ENCODE measurements at regions not wholly inside any gene's neighbourhood (a gene's known extent, or its start where the extent isn't known, plus 50 kb on each side); places are given as distances from the start of the nearest gene placed in this dataset.
"Not testable (repeated sequence)": the region's sequence is repeated elsewhere in the genome, so short reads cannot be mapped to it uniquely, and the experiment has no call there.

GRCh38 chr6:4489538-4489937 lies 286.7 kb upstream of the CDYL start:
- Histone ChIP-seq H3K9me3 (ENCODE audit: control insufficient read depth, low read length) (peaks cover 10% of the 10 kb centered on the region), H3K9ac (ENCODE audit: low read length) (no peak overlapping the region), H3K36me3 (ENCODE audit: control insufficient read depth, insufficient read depth, low read length) (no peaks in the 10 kb centered on the region), H3K27me3 (ENCODE audit: control insufficient read depth, insufficient read depth, low read length) (no peaks in the 10 kb centered on the region), H3K4me3 (ENCODE audit: low read length) (no peak overlapping the region), H3K4me1 (ENCODE audit: control insufficient read depth, insufficient read depth, low read length) (no peaks in the 10 kb centered on the region)

- Histone ChIP-seq H3K4me3 (ENCODE audit: low read length) (no peak overlapping the region), H3K36me3 (ENCODE audit: control insufficient read depth, insufficient read depth, low read length) (no peaks in the 10 kb centered on the region), H3K4me1 (ENCODE audit: control insufficient read depth, insufficient read depth, low read length) (no peaks in the 10 kb centered on the region), H3K9ac (ENCODE audit: low read length) (no peak overlapping the region), H3K27me3 (ENCODE audit: control insufficient read depth, insufficient read depth, low read length) (no peaks in the 10 kb centered on the region), H3K9me3 (ENCODE audit: control insufficient read depth, low read length) (peaks cover 10% of the 10 kb centered on the region)
These were observed 287.8 kb upstream of the CDYL start for GRCh38 chr6:4488389-4488788.

GRCh38 chr6:4487538-4487937 lies 288.7 kb upstream of the CDYL start:
- Histone ChIP-seq H3K9ac (ENCODE audit: low read length) (no peak overlapping the region), H3K4me3 (ENCODE audit: low read length) (no peak overlapping the region), H3K27me3 (ENCODE audit: control insufficient read depth, insufficient read depth, low read length) (no peaks in the 10 kb centered on the region), H3K9me3 (ENCODE audit: control insufficient read depth, low read length) (peaks cover 10% of the 10 kb centered on the region), H3K36me3 (ENCODE audit: control insufficient read depth, insufficient read depth, low read length) (no peaks in the 10 kb centered on the region), H3K4me1 (ENCODE audit: control insufficient read depth, insufficient read depth, low read length) (no peaks in the 10 kb centered on the region)

GRCh38 chr6:4486568-4487315 lies 289.5 kb upstream of the CDYL start:
- no peaks in the 10 kb centered on the region for H3K27me3 ChIP-seq (ENCODE audit: control insufficient read depth, insufficient read depth, low read length)
- peaks cover 10% of the 10 kb centered on the region for H3K9me3 ChIP-seq (ENCODE audit: control insufficient read depth, low read length)
- no peak overlapping the region for H3K4me3 ChIP-seq (ENCODE audit: low read length)
- no peaks in the 10 kb centered on the region for H3K36me3 ChIP-seq (ENCODE audit: control insufficient read depth, insufficient read depth, low read length)
- H3K4me1 ChIP-seq (ENCODE audit: control insufficient read depth, insufficient read depth, low read length): no peaks in the 10 kb centered on the region
- H3K9ac ChIP-seq (ENCODE audit: low read length): no peak overlapping the region

GRCh38 chr6:4485735-4486134 lies 290.5 kb upstream of the CDYL start:
- no peak overlapping the region for H3K4me3 ChIP-seq (ENCODE audit: low read length)
- no peaks in the 10 kb centered on the region for H3K36me3 ChIP-seq (ENCODE audit: control insufficient read depth, insufficient read depth, low read length)
- peaks cover 4% of the 10 kb centered on the region for H3K27me3 ChIP-seq (ENCODE audit: control insufficient read depth, insufficient read depth, low read length)
- H3K4me1 ChIP-seq (ENCODE audit: control insufficient read depth, insufficient read depth, low read length): no peaks in the 10 kb centered on the region
- H3K9me3 ChIP-seq (ENCODE audit: control insufficient read depth, low read length): peaks cover 10% of the 10 kb centered on the region
- H3K9ac ChIP-seq (ENCODE audit: low read length): no peak overlapping the region

- Histone ChIP-seq H3K36me3 (ENCODE audit: control insufficient read depth, insufficient read depth, low read length) (no peaks in the 10 kb centered on the region), H3K9me3 (ENCODE audit: control insufficient read depth, low read length) (no peaks in the 10 kb centered on the region), H3K4me3 (ENCODE audit: low read length) (no peak overlapping the region), H3K4me1 (ENCODE audit: control insufficient read depth, insufficient read depth, low read length) (no peaks in the 10 kb centered on the region), H3K9ac (ENCODE audit: low read length) (no peak overlapping the region), H3K27me3 (ENCODE audit: control insufficient read depth, insufficient read depth, low read length) (peaks cover 5% of the 10 kb centered on the region)
These were observed 293.7 kb upstream of the CDYL start for GRCh38 chr6:4482461-4482860.

- no peak overlapping the region for H3K4me3 ChIP-seq (ENCODE audit: low read length)
- no peak overlapping the region for H3K9ac ChIP-seq (ENCODE audit: low read length)
- H3K36me3 ChIP-seq (ENCODE audit: control insufficient read depth, insufficient read depth, low read length): no peaks in the 10 kb centered on the region
- H3K27me3 ChIP-seq (ENCODE audit: control insufficient read depth, insufficient read depth, low read length): peaks cover 5% of the 10 kb centered on the region
- no peaks in the 10 kb centered on the region for H3K9me3 ChIP-seq (ENCODE audit: control insufficient read depth, low read length)
- no peaks in the 10 kb centered on the region for H3K4me1 ChIP-seq (ENCODE audit: control insufficient read depth, insufficient read depth, low read length)
These were observed 295.1 kb upstream of the CDYL start for GRCh38 chr6:4480788-4481735.

- Histone ChIP-seq H3K9me3 (ENCODE audit: control insufficient read depth, low read length) (no peaks in the 10 kb centered on the region), H3K36me3 (ENCODE audit: control insufficient read depth, insufficient read depth, low read length) (no peaks in the 10 kb centered on the region), H3K9ac (ENCODE audit: low read length) (no peak overlapping the region), H3K4me1 (ENCODE audit: control insufficient read depth, insufficient read depth, low read length) (no peaks in the 10 kb centered on the region), H3K27me3 (ENCODE audit: control insufficient read depth, insufficient read depth, low read length) (peaks cover 5% of the 10 kb centered on the region), H3K4me3 (ENCODE audit: low read length) (no peak overlapping the region)
These were observed 298.1 kb upstream of the CDYL start for GRCh38 chr6:4478098-4478497.

- H3K9ac ChIP-seq (ENCODE audit: low read length): no peak overlapping the region
- H3K4me3 ChIP-seq (ENCODE audit: low read length): no peak overlapping the region
- no peaks in the 10 kb centered on the region for H3K27me3 ChIP-seq (ENCODE audit: control insufficient read depth, insufficient read depth, low read length)
- H3K36me3 ChIP-seq (ENCODE audit: control insufficient read depth, insufficient read depth, low read length): no peaks in the 10 kb centered on the region
- peaks cover 5% of the 10 kb centered on the region for H3K9me3 ChIP-seq (ENCODE audit: control insufficient read depth, low read length)
- no peaks in the 10 kb centered on the region for H3K4me1 ChIP-seq (ENCODE audit: control insufficient read depth, insufficient read depth, low read length)
These were observed 301.4 kb upstream of the CDYL start for GRCh38 chr6:4474810-4475209.

GRCh38 chr6:4472969-4473642 lies 303.1 kb upstream of the CDYL start:
- H3K9me3 ChIP-seq (ENCODE audit: control insufficient read depth, low read length): peaks cover 5% of the 10 kb centered on the region
- H3K27me3 ChIP-seq (ENCODE audit: control insufficient read depth, insufficient read depth, low read length): no peaks in the 10 kb centered on the region
- no peak overlapping the region for H3K4me3 ChIP-seq (ENCODE audit: low read length)
- no peaks in the 10 kb centered on the region for H3K36me3 ChIP-seq (ENCODE audit: control insufficient read depth, insufficient read depth, low read length)
- H3K9ac ChIP-seq (ENCODE audit: low read length): no peak overlapping the region
- no peaks in the 10 kb centered on the region for H3K4me1 ChIP-seq (ENCODE audit: control insufficient read depth, insufficient read depth, low read length)

- H3K4me3 ChIP-seq (ENCODE audit: low read length): no peak overlapping the region
- H3K4me1 ChIP-seq (ENCODE audit: control insufficient read depth, insufficient read depth, low read length): no peaks in the 10 kb centered on the region
- H3K9me3 ChIP-seq (ENCODE audit: control insufficient read depth, low read length): peaks cover 5% of the 10 kb centered on the region
- peaks cover 2% of the 10 kb centered on the region for H3K27me3 ChIP-seq (ENCODE audit: control insufficient read depth, insufficient read depth, low read length)
- no peaks in the 10 kb centered on the region for H3K36me3 ChIP-seq (ENCODE audit: control insufficient read depth, insufficient read depth, low read length)
- H3K9ac ChIP-seq (ENCODE audit: low read length): no peak overlapping the region
These were observed 304.0 kb upstream of the CDYL start for GRCh38 chr6:4472222-4472621.

- H3K9me3 ChIP-seq (ENCODE audit: control insufficient read depth, low read length); H3K4me1 ChIP-seq (ENCODE audit: control insufficient read depth, insufficient read depth, low read length); H3K36me3 ChIP-seq (ENCODE audit: control insufficient read depth, insufficient read depth, low read length); H3K27me3 ChIP-seq (ENCODE audit: control insufficient read depth, insufficient read depth, low read length); H3K4me3 ChIP-seq (ENCODE audit: low read length); H3K9ac ChIP-seq (ENCODE audit: low read length): not testable (repeated sequence)
These were observed 304.7 kb upstream of the CDYL start for GRCh38 chr6:4471515-4471914.

All from mucosa of stomach (tissue), 1 donor.